AG09319 (cell line): ENCODE measurements at regions not wholly inside any gene's neighbourhood (a gene's known extent, or its start where the extent isn't known, plus 50 kb on each side); places are given as distances from the start of the nearest gene placed in this dataset.

Source experiments
- DNase-seq: peaks from one replicate; pipeline ENCODE4 v3.0.0-alpha.2; 2010; ENCODE audit warnings: low read depth; ENCODE audit errors: extremely low read depth
- CTCF ChIP-seq: IDR thresholded peaks from 2 replicates; pipeline ENCODE4 v1.5.1; 2011; ENCODE audit warnings: low read depth, mild to moderate bottlenecking, inconsistent platforms, low read length, moderate library complexity

GRCh38 chr11:115990004-115990447 lies 485.8 kb upstream of the CADM1 start:
- no peak for DNase-seq
- no peak; the same call in none of the 2 replicates for TF ChIP-seq CTCF

- DNase-seq, result no peak
Observed at GRCh38 chr11:115985896-115986295, 481.7 kb upstream of the CADM1 start.

GRCh38 chr11:115984228-115984627 lies 480.0 kb upstream of the CADM1 start:
- no peak for TF ChIP-seq CTCF
- DNase-seq, result no peak

More at GRCh38 chr11:115985896-115986295, 481.7 kb upstream of the CADM1 start:
- TF ChIP-seq CTCF, result no peak

GRCh38 chr11:115982666-115983065 lies 478.5 kb upstream of the CADM1 start:
- TF ChIP-seq CTCF, result no peak
- DNase-seq, result no peak

GRCh38 chr11:115981814-115982471 lies 477.7 kb upstream of the CADM1 start:
- DNase-seq, result no peak
- no peak for TF ChIP-seq CTCF

- DNase-seq, result no peak
- TF ChIP-seq CTCF, result no peak
Observed at GRCh38 chr11:115981104-115981481, 476.9 kb upstream of the CADM1 start.

- no peak for DNase-seq
- TF ChIP-seq CTCF, result no peak
Observed at GRCh38 chr11:115980337-115981103, 476.3 kb upstream of the CADM1 start.
